ENCODE measurements at regions not wholly inside any gene's neighbourhood (a gene's known extent, or its start where the extent isn't known, plus 50 kb on each side); places are given as distances from the start of the nearest gene placed in this dataset.
"Not testable (repeated sequence)": the region's sequence is repeated elsewhere in the genome, so short reads cannot be mapped to it uniquely, and the experiment has no call there.

GRCh38 chr16:17029602-17030350 lies 441.0 kb downstream of the XYLT1 start:
- Histone ChIP-seq H3K27ac (ENCODE audit: low read depth in 2 of 2, low read length in 1 of 2) (no peak overlapping the region), H3K27me3 (ENCODE audit: control insufficient read depth in 1 of 2, insufficient read depth in 2 of 2, low read length in 2 of 2) (no peaks in the 10 kb centered on the region), H3K4me3 (ENCODE audit: low read depth in 1 of 2, low read length in 2 of 2) (no peak overlapping the region), H3K9me3 (ENCODE audit: control insufficient read depth in 2 of 2, insufficient read depth in 1 of 2, low read depth in 1 of 2, low read length in 1 of 2) (no peaks in the 10 kb centered on the region), H3K36me3 (ENCODE audit: control insufficient read depth in 2 of 2, insufficient read depth in 2 of 2, low read length in 1 of 2) (no peaks in the 10 kb centered on the region), H3K4me1 (ENCODE audit: control insufficient read depth in 2 of 2, insufficient read depth in 2 of 2, low read length in 1 of 2) (no peaks in the 10 kb centered on the region)
- 28 to 55% methylated on average over 1 of the region's 1 CpG for WGBS, 2 donors

DNA sequence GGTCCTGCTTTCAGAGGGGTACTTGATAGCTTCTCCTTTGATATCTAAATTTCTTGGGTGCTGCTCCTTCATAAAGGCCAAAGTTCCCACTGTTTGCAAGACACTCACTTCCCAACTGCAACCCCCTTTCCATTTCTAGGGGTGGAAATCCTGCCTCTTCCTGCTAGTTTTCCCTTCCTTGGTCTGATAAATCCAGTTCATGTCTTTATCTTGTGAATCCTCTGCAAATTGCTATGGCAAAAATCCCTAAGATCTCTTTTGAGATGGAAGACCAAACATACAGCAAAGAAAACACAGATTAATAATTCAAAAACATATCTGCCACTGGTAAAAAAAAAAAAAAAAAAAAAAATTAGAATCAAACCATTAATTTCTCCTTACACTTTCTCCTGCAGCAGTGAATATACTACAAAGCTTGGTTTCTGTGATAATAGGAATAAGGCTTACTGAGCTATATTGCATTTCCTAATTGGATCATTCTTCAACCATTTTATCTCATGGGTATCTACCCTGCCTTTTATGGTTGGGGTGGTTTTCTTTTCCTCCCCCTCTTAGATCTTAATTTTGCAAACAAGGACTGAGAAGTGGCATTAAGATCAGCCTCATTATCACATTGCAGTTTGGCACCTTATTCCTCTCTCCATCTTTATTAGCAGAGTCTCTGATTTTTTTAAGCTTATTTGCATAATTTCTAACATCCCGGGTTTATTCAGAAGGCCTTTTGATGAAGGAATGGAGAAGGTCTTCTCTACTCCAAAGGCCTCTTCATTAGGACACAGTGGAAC lies 439.1 kb downstream of the XYLT1 start:
- H3K36me3 ChIP-seq (ENCODE audit: control insufficient read depth in 2 of 2, insufficient read depth in 2 of 2, low read length in 1 of 2), result no peaks in the 10 kb centered on the region
- no peaks in the 10 kb centered on the region for H3K27me3 ChIP-seq (ENCODE audit: control insufficient read depth in 1 of 2, insufficient read depth in 2 of 2, low read length in 2 of 2)
- H3K4me1 ChIP-seq (ENCODE audit: control insufficient read depth in 2 of 2, insufficient read depth in 2 of 2, low read length in 1 of 2), result no peaks in the 10 kb centered on the region
- H3K4me3 ChIP-seq (ENCODE audit: low read depth in 1 of 2, low read length in 2 of 2), result no peak overlapping the region
- 73 to 84% methylated on average over 1 of the region's 1 CpG for WGBS, 2 donors
- H3K27ac ChIP-seq (ENCODE audit: low read depth in 2 of 2, low read length in 1 of 2), result no peak overlapping the region
- H3K9me3 ChIP-seq (ENCODE audit: control insufficient read depth in 2 of 2, insufficient read depth in 1 of 2, low read depth in 1 of 2, low read length in 1 of 2), result no peaks in the 10 kb centered on the region

GRCh38 chr16:17032332-17032731 lies 438.4 kb downstream of the XYLT1 start:
- H3K27me3 ChIP-seq (ENCODE audit: control insufficient read depth in 1 of 2, insufficient read depth in 2 of 2, low read length in 2 of 2), result no peaks in the 10 kb centered on the region
- H3K27ac ChIP-seq (ENCODE audit: low read depth in 2 of 2, low read length in 1 of 2), result no peak overlapping the region
- 75 to 78% methylated on average over 6 of the region's 6 CpGs for WGBS, 2 donors
- H3K4me3 ChIP-seq (ENCODE audit: low read depth in 1 of 2, low read length in 2 of 2), result no peak overlapping the region
- H3K4me1 ChIP-seq (ENCODE audit: control insufficient read depth in 2 of 2, insufficient read depth in 2 of 2, low read length in 1 of 2), result no peaks in the 10 kb centered on the region
- no peaks in the 10 kb centered on the region for H3K36me3 ChIP-seq (ENCODE audit: control insufficient read depth in 2 of 2, insufficient read depth in 2 of 2, low read length in 1 of 2)
- H3K9me3 ChIP-seq (ENCODE audit: control insufficient read depth in 2 of 2, insufficient read depth in 1 of 2, low read depth in 1 of 2, low read length in 1 of 2), result no peaks in the 10 kb centered on the region

- Histone ChIP-seq H3K36me3 (ENCODE audit: control insufficient read depth in 2 of 2, insufficient read depth in 2 of 2, low read length in 1 of 2) (no peaks in the 10 kb centered on the region), H3K9me3 (ENCODE audit: control insufficient read depth in 2 of 2, insufficient read depth in 1 of 2, low read depth in 1 of 2, low read length in 1 of 2) (no peaks in the 10 kb centered on the region), H3K27ac (ENCODE audit: low read depth in 2 of 2, low read length in 1 of 2) (no peak overlapping the region), H3K4me1 (ENCODE audit: control insufficient read depth in 2 of 2, insufficient read depth in 2 of 2, low read length in 1 of 2) (no peaks in the 10 kb centered on the region), H3K4me3 (ENCODE audit: low read depth in 1 of 2, low read length in 2 of 2) (no peak overlapping the region), H3K27me3 (ENCODE audit: control insufficient read depth in 1 of 2, insufficient read depth in 2 of 2, low read length in 2 of 2) (no peaks in the 10 kb centered on the region)
- WGBS, 2 donors, result 81 to 91% methylated on average over 1 of the region's 1 CpG
These were observed 436.1 kb downstream of the XYLT1 start for GRCh38 chr16:17034477-17035252.

DNA sequence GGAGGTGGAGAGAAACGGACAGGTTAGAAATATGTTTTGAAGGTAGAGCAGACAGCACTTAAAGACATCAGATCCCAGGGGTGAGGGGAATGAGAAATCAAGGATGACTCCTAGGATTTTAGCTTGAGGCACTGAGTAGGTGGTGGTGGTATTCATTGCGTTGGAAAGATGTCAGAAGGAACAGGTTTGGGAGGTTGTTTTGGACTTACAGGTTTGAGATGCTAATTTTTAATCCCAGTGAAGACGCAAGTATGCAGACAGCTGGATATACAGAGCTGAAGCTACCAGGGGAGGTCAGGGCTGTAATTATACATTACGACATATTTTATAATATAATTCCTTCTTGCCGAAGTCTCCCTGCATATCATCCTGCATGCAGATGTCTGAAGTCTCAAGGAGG lies 433.3 kb downstream of the XYLT1 start:
- H3K9me3 ChIP-seq (ENCODE audit: control insufficient read depth in 2 of 2, insufficient read depth in 1 of 2, low read depth in 1 of 2, low read length in 1 of 2), result no peaks in the 10 kb centered on the region

GRCh38 chr16:17038415-17038814 lies 432.3 kb downstream of the XYLT1 start:
- Histone ChIP-seq H3K9me3 (ENCODE audit: control insufficient read depth in 2 of 2, insufficient read depth in 1 of 2, low read depth in 1 of 2, low read length in 1 of 2) (no peaks in the 10 kb centered on the region), H3K4me3 (ENCODE audit: low read depth in 1 of 2, low read length in 2 of 2) (no peak overlapping the region), H3K27me3 (ENCODE audit: control insufficient read depth in 1 of 2, insufficient read depth in 2 of 2, low read length in 2 of 2) (no peaks in the 10 kb centered on the region), H3K36me3 (ENCODE audit: control insufficient read depth in 2 of 2, insufficient read depth in 2 of 2, low read length in 1 of 2) (no peaks in the 10 kb centered on the region), H3K4me1 (ENCODE audit: control insufficient read depth in 2 of 2, insufficient read depth in 2 of 2, low read length in 1 of 2) (no peaks in the 10 kb centered on the region), H3K27ac (ENCODE audit: low read depth in 2 of 2, low read length in 1 of 2) (no peak overlapping the region)
- WGBS, 2 donors, result 78 to 81% methylated on average over 5 of the region's 5 CpGs

More for the DNA sequence above, 433.3 kb downstream of the XYLT1 start:
- H3K4me1 ChIP-seq (ENCODE audit: control insufficient read depth in 2 of 2, insufficient read depth in 2 of 2, low read length in 1 of 2), result no peaks in the 10 kb centered on the region
- no peaks in the 10 kb centered on the region for H3K27me3 ChIP-seq (ENCODE audit: control insufficient read depth in 1 of 2, insufficient read depth in 2 of 2, low read length in 2 of 2)
- no peaks in the 10 kb centered on the region for H3K36me3 ChIP-seq (ENCODE audit: control insufficient read depth in 2 of 2, insufficient read depth in 2 of 2, low read length in 1 of 2)
- WGBS, 2 donors, result 40 to 52% methylated on average over 5 of the region's 5 CpGs
- no peak overlapping the region for H3K4me3 ChIP-seq (ENCODE audit: low read depth in 1 of 2, low read length in 2 of 2)
- H3K27ac ChIP-seq (ENCODE audit: low read depth in 2 of 2, low read length in 1 of 2), result no peak overlapping the region

DNA sequence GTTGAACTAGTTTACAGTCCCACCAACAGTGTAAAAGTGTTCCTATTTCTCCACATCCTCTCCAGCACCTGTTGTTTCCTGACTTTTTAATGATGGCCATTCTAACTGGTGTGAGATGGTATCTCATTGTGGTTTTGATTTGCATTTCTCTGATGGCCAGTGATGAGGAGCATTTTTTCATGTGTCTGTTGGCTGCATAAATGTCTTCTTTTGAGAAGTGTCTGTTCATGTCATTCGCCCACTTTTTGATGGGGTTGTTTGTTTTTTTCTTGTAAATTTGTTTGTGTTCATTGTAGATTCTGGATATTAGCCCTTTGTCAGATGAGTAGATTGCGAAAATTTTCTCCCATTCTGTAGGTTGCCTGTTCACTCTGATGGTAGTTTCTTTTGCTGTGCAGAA lies 421.7 kb downstream of the XYLT1 start:
- not testable (repeated sequence) for H3K4me3 ChIP-seq (ENCODE audit: low read depth in 1 of 2, low read length in 2 of 2); H3K36me3 ChIP-seq (ENCODE audit: control insufficient read depth in 2 of 2, insufficient read depth in 2 of 2, low read length in 1 of 2); H3K9me3 ChIP-seq (ENCODE audit: control insufficient read depth in 2 of 2, insufficient read depth in 1 of 2, low read depth in 1 of 2, low read length in 1 of 2); H3K4me1 ChIP-seq (ENCODE audit: control insufficient read depth in 2 of 2, insufficient read depth in 2 of 2, low read length in 1 of 2); H3K27me3 ChIP-seq (ENCODE audit: control insufficient read depth in 1 of 2, insufficient read depth in 2 of 2, low read length in 2 of 2); H3K27ac ChIP-seq (ENCODE audit: low read depth in 2 of 2, low read length in 1 of 2)
- 88 to 93% methylated on average over 1 to 2 of the region's 2 CpGs for WGBS, 2 donors

DNA sequence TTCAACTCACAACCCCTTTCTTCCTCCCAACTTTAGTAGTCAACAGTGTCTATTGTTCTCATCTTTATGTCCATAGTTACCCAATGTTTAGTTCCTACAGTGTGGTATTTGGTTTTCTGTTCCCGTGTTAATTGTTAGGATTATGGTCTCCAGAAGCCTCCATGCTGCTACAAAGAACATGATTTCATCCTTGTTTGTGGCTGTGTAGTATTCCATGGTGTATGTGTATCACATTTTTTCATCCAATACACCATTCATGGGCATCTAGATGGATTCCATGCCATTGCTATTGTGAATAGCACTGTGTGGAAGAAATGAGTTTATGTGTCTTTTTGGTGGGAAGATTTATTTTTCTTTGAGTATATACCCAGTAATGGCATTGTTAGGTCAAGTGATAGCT lies 420.3 kb downstream of the XYLT1 start:
- Histone ChIP-seq H3K27ac (ENCODE audit: low read depth in 2 of 2, low read length in 1 of 2) (no peak overlapping the region), H3K4me3 (ENCODE audit: low read depth in 1 of 2, low read length in 2 of 2) (no peak overlapping the region), H3K27me3 (ENCODE audit: control insufficient read depth in 1 of 2, insufficient read depth in 2 of 2, low read length in 2 of 2) (no peaks in the 10 kb centered on the region), H3K9me3 (ENCODE audit: control insufficient read depth in 2 of 2, insufficient read depth in 1 of 2, low read depth in 1 of 2, low read length in 1 of 2) (no peaks in the 10 kb centered on the region), H3K36me3 (ENCODE audit: control insufficient read depth in 2 of 2, insufficient read depth in 2 of 2, low read length in 1 of 2) (no peaks in the 10 kb centered on the region), H3K4me1 (ENCODE audit: control insufficient read depth in 2 of 2, insufficient read depth in 2 of 2, low read length in 1 of 2) (no peaks in the 10 kb centered on the region)
- WGBS, 2 donors, result 74 to 80% methylated on average over 1 of the region's 1 CpG
